ENCODE measurements at regions not wholly inside any gene's neighbourhood (a gene's known extent, or its start where the extent isn't known, plus 50 kb on each side); places are given as distances from the start of the nearest gene placed in this dataset.

- TF ChIP-seq, protein P1, sequence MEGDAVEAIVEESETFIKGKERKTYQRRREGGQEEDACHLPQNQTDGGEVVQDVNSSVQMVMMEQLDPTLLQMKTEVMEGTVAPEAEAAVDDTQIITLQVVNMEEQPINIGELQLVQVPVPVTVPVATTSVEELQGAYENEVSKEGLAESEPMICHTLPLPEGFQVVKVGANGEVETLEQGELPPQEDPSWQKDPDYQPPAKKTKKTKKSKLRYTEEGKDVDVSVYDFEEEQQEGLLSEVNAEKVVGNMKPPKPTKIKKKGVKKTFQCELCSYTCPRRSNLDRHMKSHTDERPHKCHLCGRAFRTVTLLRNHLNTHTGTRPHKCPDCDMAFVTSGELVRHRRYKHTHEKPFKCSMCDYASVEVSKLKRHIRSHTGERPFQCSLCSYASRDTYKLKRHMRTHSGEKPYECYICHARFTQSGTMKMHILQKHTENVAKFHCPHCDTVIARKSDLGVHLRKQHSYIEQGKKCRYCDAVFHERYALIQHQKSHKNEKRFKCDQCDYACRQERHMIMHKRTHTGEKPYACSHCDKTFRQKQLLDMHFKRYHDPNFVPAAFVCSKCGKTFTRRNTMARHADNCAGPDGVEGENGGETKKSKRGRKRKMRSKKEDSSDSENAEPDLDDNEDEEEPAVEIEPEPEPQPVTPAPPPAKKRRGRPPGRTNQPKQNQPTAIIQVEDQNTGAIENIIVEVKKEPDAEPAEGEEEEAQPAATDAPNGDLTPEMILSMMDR (conservative IDR thresholded peaks at IDR 0.05) = no peak
- TF ChIP-seq ZFX (IDR thresholded peaks at IDR 0.05) = no peak
These were observed 716.4 kb downstream of the SEMA5A start for GRCh38 chr5:8829323-8830029.

Data from C4-2B (cell line).